ENCODE measurements at regions not wholly inside any gene's neighbourhood (a gene's known extent, or its start where the extent isn't known, plus 50 kb on each side); places are given as distances from the start of the nearest gene placed in this dataset.

DNA sequence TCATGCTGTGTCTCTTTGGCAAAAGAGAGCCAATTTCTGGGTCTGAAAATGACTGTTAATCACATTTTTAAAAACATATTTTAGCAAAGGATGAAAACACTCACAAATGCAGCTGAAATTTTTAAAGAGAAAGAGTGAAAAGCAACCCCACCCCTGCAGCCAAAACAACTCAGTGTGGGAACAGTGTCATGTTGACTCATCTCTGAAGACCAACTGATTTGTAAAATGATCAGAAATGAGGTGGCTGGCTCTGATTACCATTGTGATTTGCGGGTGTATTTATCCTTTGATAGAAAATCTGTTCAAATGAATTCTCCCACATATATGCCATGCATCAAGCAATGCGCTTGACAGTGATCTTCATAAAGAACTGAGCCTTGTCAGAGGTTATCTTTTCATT, 287.0 kb upstream of the ESRRG start:
- no peak overlapping the region for H3K4me3 ChIP-seq (replicated peaks in 1 of 2; ENCODE audit: low read depth in 2 of 2, low read length in 2 of 2)
- DNase-seq (ENCODE audit: low read depth in 2 of 2) = peak in 1 of 2 donors; percentile 2
- TF ChIP-seq, protein P1, sequence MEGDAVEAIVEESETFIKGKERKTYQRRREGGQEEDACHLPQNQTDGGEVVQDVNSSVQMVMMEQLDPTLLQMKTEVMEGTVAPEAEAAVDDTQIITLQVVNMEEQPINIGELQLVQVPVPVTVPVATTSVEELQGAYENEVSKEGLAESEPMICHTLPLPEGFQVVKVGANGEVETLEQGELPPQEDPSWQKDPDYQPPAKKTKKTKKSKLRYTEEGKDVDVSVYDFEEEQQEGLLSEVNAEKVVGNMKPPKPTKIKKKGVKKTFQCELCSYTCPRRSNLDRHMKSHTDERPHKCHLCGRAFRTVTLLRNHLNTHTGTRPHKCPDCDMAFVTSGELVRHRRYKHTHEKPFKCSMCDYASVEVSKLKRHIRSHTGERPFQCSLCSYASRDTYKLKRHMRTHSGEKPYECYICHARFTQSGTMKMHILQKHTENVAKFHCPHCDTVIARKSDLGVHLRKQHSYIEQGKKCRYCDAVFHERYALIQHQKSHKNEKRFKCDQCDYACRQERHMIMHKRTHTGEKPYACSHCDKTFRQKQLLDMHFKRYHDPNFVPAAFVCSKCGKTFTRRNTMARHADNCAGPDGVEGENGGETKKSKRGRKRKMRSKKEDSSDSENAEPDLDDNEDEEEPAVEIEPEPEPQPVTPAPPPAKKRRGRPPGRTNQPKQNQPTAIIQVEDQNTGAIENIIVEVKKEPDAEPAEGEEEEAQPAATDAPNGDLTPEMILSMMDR (IDR thresholded peaks at IDR 0.05; ENCODE audit: low read depth, low read length) = no peak

DNA sequence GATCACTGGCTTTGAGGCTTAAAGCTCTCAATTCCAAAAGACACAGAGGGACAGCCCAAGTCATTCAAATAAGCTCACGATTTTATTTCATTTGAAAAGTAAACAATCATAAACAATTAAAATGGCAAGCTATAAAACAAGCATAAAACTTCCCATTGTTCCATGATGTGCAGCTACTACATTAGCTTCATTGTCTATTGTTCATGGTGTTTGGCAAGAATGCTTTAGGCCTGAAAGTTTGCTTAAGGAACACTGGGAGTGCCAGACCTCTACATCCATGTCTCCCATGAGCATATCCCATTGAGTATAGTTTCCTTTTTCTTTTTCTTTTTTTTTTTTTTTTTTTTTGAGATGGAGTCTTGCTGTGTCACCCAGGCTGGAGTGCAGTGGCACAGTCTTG, 286.1 kb upstream of the ESRRG start:
- DNase-seq (ENCODE audit: low read depth in 2 of 2) = no peak
- H3K4me3 ChIP-seq (replicated peaks in 1 of 2; ENCODE audit: low read depth in 2 of 2, low read length in 2 of 2) = no peak overlapping the region
- TF ChIP-seq, protein P1 (IDR thresholded peaks at IDR 0.05; ENCODE audit: low read depth, low read length) = no peak

DNA sequence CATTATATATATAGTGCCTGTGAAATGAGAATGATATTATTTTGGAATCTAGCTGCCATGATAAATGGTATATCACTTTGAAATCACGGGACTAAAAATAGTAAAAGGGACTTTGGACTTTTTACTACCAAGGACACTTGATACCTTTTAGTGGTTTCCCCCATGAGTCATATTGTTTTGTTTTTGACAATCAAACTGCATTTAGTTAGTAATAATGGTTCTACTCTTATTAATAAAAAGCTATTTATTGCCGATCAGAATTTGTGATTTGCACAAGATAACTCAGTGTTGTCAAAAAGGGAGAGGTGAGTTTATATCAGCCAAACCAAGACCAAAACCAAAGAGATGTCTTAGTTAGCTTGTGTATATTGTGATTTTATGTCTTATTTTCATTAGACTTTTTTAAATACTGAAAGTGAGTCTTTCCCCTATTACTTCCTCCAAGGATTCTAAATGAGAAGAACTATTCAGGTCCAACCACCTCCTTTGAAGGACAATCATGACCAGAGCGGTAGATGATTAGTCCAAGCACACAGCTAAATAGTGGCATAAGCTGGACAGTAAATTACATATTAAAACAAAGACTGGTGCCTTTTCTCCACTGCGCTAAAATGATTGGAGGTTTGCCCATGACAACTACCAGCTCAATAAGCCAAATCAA, 281.7 kb upstream of the ESRRG start:
- TF ChIP-seq, protein P1 (IDR thresholded peaks at IDR 0.05; ENCODE audit: low read depth, low read length) = no peak
- no peak overlapping the region for H3K4me3 ChIP-seq (replicated peaks in 1 of 2; ENCODE audit: low read depth in 2 of 2, low read length in 2 of 2)
- DNase-seq (ENCODE audit: low read depth in 2 of 2) = no peak

DNA sequence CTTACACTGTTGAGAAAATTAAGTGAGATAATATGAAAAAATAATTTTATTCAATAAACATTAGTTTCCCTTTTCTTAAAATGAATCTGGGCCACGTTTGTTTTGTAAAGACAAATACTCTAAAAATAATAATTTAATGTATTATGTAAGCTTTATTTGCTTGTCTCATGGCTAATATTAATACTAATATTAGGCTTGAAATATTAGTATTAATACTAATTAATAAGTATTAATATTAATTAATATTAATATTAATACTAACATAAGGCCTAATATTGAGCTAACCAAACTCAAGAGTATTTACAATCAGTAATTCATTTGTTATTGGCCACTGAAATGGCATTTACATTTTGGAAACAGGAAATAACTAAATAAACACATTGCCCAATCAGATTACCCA, 280.1 kb upstream of the ESRRG start:
- TF ChIP-seq, protein P1 (IDR thresholded peaks at IDR 0.05; ENCODE audit: low read depth, low read length) = no peak
- no peak for DNase-seq (ENCODE audit: low read depth in 2 of 2)

DNA sequence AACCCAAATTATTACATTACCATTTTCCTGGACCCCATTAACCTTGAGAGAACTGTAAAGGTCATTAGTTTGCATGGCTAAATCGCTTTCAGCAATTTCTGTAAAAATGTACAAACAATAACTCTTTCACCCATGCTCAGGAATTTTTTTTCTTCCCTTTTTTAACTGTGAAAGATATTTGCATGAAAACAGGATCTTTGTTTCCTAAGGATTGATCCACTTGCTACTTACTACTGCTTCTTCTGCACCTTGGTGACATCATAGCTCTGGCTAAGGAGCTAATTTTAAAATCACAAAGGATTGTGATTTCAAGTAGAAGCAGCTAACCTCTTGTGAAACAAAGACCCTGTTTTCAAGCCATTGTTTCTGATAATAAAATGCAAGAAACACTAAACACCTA, 274.6 kb upstream of the ESRRG start:
- TF ChIP-seq, protein P1 (IDR thresholded peaks at IDR 0.05; ENCODE audit: low read depth, low read length) = no peak
- DNase-seq (ENCODE audit: low read depth in 2 of 2) = no peak

More for the DNA sequence above, 280.1 kb upstream of the ESRRG start:
- no peak overlapping the region for H3K4me3 ChIP-seq (replicated peaks in 1 of 2; ENCODE audit: low read depth in 2 of 2, low read length in 2 of 2)

DNA sequence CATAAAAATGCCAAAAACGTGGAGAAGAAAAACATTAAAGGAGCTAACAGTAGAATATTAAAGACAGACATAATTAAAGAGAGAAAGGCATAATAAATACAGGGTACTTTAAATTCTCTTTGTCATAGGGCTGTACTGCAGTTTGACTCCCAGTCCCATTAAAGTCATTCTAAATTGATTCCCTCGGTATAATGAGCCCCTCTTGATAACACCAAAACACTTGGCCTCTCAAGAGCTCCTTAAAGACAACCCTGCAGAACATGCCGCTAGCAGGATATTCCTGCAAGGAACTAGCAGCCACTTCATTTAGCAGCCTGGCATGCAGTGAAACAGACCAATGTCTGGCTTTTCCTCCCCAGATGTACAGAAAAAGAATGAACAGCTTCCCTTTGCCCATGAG, 273.8 kb upstream of the ESRRG start:
- TF ChIP-seq, protein P1 (IDR thresholded peaks at IDR 0.05; ENCODE audit: low read depth, low read length) = no peak

More for the DNA sequence above, 274.6 kb upstream of the ESRRG start:
- no peak overlapping the region for H3K4me3 ChIP-seq (replicated peaks in 1 of 2; ENCODE audit: low read depth in 2 of 2, low read length in 2 of 2)

DNA sequence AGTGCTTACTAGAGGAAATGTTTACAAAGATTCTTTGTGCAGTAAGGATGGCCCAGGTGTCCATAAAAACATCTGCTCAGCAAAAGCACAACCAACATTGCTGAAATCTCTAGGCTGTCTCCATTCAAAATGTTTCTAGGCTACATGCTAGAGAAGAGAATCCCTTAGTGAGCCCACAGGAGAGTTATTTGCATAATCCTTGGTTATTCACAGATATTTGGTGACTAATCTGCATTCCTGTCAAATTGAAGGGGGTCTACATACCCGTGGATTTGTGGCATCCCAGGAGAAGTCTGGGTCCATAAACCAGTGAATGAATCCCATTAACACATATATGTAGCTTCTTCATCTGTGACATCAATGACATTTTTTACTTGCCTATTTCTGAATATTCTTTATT, 261.3 kb upstream of the ESRRG start:
- no peak overlapping the region for H3K4me3 ChIP-seq (replicated peaks in 1 of 2; ENCODE audit: low read depth in 2 of 2, low read length in 2 of 2)
- TF ChIP-seq, protein P1 (IDR thresholded peaks at IDR 0.05; ENCODE audit: low read depth, low read length) = no peak
- no peak for DNase-seq (ENCODE audit: low read depth in 2 of 2)

More for the DNA sequence above, 273.8 kb upstream of the ESRRG start:
- no peak overlapping the region for H3K4me3 ChIP-seq (replicated peaks in 1 of 2; ENCODE audit: low read depth in 2 of 2, low read length in 2 of 2)
- DNase-seq (ENCODE audit: low read depth in 2 of 2) = no peak

All from cardiac fibroblast (primary cell).